22Rv1 (cell line): ENCODE measurements at regions not wholly inside any gene's neighbourhood (a gene's known extent, or its start where the extent isn't known, plus 50 kb on each side); places are given as distances from the start of the nearest gene placed in this dataset.

Source experiments
- CTCF ChIP-seq: fragments of 450-650 bp; IDR thresholded peaks from 2 replicates; pipeline ENCODE4 v1.5.1; 2017; ENCODE audit warnings: mild to moderate bottlenecking
- ZFX ChIP-seq: fragments of 450-650 bp; IDR thresholded peaks from 2 replicates; pipeline ENCODE4 v1.6.1; 2017; ENCODE audit warnings: antibody characterized with exemption, borderline replicate concordance

GRCh38 chr20:51087266-51087665 lies 64.4 kb upstream of the KCNG1 start:
- no peak for TF ChIP-seq CTCF
- TF ChIP-seq ZFX = no peak
